GM18870 (cell line): ENCODE measurements at regions not wholly inside any gene's neighbourhood (a gene's known extent, or its start where the extent isn't known, plus 50 kb on each side); places are given as distances from the start of the nearest gene placed in this dataset.

Source experiments
- ATAC-seq: cut with Tn5 transposase; IDR thresholded peaks from one replicate; pipeline ENCODE4 v1.9.1; 2021; ENCODE audit warnings: moderate library complexity; ENCODE audit not compliant: unreplicated experiment

DNA sequence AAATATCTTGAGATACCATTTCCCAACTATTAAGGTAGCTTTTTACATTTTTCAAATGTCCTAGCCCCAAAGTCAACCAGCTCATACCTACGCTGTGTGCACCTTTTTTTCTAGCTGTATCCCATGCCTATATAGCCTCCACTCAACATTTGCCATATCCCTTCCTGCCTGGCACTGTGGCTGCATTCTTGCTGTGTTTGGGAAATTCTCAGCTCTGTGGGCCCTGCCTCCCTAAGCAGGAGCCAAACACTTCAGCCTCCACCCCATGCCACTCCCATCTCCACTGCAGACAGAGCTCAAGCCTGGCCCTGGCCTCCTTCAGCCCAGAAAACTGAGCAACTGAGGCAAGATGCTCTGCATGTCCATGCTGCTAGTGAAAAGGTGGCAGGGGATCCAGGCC, 141.3 kb downstream of the RAB11FIP2 start:
- ATAC-seq = no peak

DNA sequence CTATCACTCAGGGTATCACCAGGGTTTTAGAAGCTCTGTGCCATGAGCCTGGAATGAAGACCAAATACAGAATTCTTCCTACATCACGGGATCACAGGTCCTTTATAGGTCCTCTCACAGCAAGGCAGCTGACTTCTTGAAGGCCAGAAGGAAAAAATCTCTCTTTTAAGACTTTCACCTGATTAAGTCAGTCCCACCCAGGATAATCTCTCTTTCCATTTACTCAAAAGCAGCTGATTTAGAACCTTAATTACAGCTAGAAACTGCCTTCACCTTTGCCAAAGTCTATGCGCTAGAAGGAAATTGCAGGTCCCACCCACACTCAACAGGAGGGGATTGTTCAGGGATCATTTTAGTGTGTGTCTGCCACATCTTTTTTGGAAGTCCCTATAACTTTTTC, 135.1 kb downstream of the RAB11FIP2 start:
- no peak for ATAC-seq

DNA sequence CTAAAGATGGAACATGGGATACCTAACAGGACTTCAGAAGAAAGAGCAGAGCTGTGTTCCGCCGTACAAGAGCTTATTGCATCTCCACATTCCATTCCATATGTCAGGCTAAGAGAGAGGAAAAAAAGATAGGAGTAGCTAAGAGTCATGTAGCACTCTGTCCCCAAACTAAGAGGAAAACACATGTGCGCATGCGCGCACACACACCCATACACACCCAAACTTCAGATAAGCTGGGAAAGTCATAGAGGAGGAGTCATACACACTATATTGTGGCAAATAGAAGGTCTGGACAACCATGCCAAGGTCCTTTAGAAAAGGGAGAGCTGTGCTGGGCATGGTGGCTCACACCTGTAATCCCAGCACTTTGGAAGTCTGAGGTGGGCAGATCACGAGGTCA, 132.4 kb downstream of the RAB11FIP2 start:
- ATAC-seq = no peak

DNA sequence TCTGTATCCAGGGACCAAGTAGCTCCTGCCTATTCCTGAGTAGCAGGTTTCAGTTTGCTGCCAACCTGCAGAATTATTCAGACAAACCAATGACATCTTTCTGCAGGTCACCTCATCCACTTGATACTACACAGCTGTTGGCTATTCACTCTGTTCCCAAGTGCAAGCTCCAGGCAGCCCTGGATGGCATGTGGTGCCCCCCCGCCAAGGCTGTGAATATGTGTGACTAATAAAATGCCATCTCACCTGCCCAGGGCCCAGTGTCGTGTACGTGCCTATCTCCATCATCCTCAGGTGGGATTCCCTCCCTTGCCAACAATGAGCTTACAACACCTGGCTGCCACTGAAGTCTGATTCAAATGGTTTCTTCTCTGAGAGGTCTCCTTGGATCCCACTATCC, 125.8 kb downstream of the RAB11FIP2 start:
- ATAC-seq = no peak

DNA sequence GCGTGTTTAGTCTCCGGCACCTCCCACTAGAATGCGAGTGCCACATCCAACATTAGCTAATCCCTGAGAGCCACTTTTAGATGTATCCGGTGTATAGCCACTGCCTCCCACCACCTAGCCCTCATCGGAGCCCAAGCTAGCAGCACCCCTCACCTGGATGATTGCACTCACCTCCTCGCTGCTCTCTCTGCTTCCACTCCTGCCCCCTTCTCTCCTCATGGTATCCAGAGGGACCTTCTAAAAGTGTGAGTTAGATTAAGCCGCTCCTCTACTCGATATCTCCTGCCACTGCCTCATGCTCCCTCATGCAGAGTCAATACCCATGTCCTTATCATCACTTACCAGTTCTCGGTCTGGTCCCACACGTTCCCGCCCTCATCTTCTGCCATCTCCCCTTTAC, 125.3 kb downstream of the RAB11FIP2 start:
- no peak for ATAC-seq

DNA sequence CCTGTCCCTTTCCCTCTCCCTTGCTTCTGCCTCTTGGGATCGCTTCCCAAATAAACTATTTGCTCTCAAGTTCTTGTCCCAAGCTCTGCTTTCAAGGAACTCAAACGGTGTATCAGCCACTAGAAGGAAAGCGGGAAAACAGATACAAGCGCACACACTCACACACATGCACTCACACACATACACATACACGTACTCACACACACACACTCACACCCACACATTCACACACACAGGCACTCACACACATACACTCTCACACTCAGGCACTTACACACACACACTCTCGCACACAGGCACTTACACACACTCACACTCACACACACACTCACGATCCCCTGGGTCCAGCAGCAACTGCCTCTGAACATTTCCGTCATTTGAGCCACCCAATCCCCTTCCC, 121.9 kb downstream of the RAB11FIP2 start:
- ATAC-seq = no peak

DNA sequence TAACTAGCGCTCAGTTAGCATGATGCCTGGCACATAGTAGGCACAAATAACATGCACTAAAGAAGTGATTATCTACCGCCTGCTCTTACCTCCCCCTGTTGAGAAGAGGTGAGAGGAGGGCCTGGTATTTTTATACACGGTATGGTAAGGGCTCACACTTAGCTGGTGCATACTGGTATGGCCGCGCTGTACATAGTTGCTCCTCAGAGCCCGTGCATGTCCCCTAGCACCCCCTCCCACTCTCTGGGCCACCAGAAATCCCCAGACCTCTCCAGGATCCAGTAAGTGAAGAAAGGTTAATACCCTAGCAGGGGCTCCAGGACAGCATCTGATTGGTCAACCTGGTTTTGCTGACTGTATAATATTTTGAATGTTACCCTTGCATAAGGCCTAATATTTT, 121.4 kb downstream of the RAB11FIP2 start:
- ATAC-seq = no peak

DNA sequence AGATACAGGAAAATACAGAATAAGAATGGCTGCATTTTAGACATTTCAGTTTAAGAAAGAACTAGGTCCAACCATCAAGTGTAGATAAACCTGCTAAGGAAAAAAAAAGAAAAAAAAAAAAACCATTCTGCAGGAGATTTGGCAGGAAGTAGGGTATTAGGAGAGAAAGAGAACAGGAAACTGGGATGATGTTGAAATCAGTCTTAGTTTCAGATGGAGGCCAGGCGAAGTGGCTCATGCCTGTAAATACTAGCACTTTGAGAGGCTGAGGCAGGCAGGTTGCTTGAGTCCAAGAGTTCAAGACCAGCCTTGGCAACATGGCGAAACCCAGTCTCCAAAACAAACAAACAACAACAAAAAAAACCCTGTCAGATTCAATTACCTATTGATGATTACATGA, 120.2 kb downstream of the RAB11FIP2 start:
- no peak for ATAC-seq

DNA sequence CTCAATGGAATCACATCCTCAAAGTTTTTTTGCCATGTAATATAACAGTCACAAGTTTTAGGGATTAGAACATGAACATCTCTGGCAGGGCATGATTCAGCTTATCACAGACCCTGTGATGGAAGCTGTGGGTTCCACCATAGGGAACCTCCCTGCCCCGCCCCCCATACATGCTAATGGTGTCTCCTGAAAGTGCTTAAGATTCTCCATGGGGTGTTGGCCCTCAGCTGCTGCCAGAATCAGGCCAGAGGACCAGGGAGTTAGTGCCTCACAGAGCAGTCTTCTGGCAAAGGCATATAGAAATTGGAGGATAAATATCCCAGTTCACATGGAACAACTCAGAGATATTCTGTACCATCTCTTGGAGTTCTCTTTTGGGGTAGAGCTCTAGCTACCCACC, 119.4 kb downstream of the RAB11FIP2 start:
- no peak for ATAC-seq

DNA sequence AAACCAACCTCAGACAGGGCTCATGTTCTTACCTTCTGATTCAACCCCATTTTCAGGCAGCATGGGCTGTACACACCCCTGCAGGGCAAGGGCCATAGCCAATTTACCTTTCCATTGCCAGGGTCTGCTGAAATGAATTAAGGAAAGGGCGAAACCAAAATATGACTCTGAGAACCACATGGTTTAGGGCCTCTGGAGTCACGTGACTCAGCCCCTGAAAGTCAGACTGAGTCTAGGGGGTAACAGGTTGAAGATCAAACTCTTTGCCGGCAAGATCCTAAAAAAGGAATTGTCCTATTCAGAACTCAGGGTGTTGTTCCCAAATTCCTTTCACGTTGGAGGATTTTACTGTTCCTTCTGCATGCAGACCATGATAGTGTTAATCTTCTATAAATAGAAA, 118.9 kb downstream of the RAB11FIP2 start:
- ATAC-seq = no peak

DNA sequence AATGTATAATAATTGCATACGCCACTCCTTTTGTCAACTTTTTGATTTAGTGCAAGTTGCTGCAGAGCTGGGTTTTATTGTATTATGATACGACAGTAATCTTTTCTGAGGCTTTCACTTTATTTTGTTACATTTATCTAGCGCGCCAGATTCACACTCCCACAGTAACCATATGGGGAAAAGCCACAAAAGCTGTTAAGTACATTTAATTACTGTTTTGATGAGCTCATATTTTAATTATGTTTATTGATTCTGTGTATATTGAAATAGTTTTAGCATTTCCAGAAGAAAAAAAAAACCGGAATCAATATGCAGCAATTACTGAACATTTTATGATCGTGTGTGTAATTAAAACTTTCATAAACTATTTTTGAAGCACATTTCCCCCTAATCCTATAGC, 118.5 kb downstream of the RAB11FIP2 start:
- no peak for ATAC-seq

DNA sequence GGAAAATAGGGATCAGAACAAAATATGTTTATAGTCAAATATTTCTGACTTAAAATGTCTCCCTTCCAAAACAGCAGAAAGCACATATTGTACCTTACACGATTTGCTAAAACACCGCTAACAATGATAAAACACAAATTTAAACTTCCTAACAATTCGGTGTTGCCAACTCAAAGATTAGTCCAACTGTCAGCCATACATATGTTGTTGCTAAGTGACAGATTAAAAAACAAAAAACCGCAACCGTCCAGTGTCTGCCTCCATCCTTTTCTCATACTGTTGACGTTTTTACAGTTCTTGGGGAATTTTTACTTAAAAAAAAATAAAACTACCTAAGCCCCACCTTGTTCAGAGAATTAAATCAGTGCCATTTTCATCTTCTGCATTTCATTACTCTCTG, 118.0 kb downstream of the RAB11FIP2 start:
- ATAC-seq = no peak

DNA sequence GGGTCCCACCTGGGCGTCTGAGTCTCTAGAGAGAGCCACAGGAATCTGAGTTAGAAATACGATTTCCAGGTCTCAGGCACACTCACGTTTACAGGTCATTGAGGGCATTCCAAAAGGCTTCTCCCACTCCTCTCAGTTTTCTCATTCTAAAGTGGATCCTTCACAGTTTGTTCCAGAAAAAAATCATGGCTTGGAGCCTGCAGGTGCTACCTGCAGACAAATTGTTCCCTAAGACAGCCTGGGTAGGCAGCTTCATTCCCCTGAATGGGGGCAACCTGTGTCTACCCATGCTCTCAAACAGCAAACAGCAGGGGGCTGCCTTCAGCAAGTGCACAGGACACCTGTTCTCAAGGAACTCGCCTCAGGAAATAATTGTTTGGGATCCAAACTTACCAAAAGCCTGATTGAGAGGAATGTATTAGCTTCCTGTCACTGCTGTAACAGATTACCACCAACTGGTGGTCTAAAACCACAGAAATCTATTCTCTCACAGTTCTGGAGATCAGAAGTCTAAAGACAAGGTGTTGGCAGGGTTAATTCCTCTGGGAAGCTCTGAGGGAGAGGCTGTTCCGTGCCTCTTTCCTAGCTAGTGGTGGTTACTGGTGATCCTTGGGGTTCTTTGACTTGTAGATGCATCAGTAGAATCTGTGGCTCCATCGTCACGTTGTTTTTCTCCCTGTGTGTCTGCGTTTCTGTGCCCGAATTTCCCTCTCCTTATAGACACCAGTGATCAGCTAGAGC, 117.2 kb downstream of the RAB11FIP2 start:
- no peak for ATAC-seq

DNA sequence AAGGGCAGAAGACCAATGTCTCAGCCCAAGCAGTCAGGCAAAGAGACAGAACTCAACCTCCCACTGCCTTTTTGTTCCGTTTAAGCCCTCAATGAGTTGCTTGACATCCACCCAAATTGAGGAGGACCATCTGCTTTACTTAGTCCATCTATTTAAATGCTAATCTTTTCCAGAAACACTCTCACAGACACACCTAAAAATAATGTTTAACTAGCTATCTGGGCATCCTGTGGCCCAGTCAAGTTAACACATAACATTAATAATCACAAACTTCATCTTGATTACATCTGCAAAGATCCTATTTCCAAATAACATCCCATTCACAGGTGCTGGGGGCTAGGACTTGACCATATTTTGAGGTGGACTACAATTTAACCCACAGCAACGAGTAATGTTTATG, 115.7 kb downstream of the RAB11FIP2 start:
- ATAC-seq = no peak

DNA sequence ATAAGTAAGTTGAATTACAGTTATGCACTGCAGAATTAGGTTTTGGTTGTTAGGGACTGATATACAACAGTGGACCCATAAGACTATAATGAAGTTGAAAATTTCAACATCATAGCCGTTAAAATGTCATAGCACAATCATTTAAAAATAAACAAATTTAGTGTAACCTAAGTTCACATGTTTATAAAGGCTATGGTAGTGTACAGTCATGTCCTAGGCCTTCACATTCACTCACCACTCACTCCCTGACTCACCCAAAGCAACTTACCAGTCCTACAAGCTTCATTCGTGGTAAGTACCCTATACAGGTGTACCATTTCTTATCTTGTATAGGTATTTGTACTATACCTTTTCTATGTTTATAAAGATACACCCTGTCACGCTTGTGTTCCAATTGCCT, 113.7 kb downstream of the RAB11FIP2 start:
- no peak for ATAC-seq

DNA sequence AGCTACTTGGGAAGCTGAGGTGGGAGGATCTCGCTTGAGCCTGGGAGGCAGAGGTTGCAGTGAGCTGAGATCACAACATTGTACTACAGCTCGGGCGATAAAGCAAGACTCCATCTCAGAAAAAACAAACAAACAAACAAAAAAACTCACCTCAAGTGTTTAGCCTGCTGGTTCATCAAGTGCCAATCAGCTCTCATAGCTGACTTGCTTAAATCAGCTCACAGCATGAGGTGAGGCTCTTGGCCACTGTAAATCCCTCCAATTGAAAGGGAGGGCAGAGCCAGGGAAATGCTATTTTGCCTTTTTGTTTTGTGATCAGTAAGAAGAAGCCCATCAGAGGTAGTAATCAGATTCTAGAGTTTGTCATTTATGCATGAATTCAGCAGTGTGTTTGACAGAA, 112.3 kb downstream of the RAB11FIP2 start:
- ATAC-seq = no peak

DNA sequence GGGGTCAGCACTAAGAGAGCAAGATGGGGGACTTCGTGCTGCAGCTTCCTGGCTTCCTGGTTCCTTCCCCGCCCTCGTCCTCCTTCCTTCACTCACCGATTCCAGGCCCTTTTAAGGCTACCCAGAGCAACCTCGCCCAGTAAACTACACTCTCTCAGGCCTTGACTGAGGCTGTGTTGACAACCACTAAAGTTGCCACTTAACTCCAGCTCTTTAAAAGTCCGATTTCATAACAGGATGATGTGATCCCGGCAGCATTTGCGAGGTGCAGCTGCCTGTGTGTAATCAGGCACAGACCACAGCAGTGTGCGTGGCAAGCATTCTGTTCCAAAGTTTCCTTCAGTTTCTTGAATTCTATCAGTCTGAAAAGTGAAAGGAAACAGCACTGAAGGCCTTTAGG, 110.6 kb downstream of the RAB11FIP2 start:
- no peak for ATAC-seq

DNA sequence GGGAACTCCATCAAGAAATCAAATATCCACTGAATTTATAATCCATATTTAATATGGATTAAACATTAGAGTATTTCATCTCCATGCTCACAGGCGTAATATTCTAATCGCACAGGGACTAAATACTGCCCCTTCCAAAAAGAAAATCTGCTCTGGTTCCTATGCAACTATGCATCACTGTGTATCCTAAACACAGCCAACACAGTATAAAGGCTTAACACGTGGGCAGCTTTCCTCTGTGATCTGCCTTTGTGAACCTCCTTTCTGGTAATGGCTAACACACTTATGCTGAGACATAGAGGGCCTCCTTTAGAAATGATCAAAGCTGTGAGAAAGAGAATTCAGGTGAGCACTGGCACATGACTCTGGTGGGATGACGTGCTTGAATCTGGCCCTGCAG, 110.2 kb downstream of the RAB11FIP2 start:
- no peak for ATAC-seq

DNA sequence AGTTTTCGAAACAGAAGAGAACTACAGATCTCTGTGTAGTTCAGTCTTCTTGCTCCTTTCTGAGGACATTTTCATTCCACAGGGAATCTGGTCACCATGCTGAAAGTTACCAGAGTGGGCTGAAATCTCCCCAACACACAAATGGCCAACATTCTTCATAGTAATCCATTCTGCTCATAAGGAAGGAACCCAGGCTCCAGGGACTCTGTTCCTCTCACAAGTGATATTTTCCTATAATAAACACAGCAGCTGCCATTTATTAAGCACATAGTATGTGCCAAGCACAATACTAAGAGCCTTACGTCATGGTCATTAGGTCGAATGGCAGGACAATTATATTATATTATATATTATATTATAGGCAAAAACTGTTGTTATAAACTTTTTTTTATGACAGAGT, 109.8 kb downstream of the RAB11FIP2 start:
- ATAC-seq = no peak

DNA sequence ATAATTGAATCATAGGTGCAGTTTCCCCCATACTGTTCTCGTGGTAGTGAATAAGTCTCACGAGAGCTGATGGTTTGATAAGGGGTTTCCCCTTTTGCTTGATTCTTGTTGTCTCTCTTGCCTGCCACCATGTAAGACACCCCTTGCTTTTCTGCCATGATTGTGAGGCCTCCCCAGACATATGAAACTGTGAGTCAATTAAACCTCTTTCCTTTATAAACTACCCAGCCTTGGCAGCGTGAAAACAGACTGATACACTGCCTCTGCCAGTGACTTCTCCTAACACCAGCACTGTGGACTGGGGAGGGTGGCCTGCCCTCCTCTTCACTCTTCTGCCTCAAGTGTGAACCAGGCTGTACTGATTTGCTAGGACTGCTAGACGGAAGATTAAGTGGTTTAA, 108.6 kb downstream of the RAB11FIP2 start:
- no peak for ATAC-seq

DNA sequence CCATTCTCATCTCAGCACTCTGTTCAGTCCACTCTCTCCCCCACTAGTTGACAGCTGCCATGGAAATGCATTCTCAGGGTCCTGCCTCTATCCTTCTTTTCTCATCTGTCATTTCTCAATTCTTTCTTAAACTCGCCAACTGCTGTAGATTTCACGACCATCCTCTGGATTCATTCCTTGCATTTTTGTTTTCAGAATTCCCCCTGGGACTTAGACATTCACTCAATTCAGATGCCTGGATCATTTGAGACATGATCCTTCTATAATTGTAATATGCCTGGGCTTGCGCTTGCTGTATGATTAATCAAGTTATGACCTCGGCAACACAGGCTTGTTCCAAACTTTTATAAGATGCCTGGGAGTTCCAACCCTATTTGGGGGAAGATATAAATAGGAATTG, 104.5 kb downstream of the RAB11FIP2 start:
- no peak for ATAC-seq

DNA sequence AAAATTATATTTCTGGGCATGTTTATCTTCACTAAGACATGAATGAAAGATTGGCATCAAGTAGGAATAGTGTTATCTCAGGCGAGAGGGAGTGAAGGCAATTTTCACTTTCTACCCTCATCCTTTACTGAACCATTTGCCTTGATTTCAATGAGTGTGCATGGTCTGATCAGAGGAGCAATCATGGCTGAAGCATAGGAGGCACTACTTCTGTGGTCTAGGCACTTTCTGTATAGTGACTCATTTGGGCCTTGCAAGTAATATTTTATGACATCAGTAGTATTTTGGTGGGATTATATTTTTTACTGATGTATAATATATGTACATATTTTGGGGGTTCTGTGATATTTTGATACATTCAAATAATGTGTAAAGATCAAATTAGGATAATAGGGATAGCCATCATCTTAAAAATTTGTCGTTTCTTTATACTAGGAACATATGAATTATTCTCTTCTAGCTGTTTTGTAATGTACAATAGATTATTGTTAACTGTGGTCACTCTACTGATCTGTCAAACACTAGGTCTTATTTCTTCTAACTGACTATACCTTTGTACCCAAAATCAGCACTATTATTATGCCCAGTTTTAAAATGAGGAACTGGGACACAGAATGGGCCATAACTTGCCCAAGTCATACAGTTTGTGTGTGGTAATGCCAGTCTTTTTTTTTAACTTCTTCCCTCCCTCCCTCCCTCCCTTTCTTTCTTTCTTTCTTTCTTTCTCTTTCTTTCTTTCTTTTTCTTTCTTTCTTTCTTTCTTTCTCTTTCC, 101.9 kb downstream of the RAB11FIP2 start:
- ATAC-seq = no peak

DNA sequence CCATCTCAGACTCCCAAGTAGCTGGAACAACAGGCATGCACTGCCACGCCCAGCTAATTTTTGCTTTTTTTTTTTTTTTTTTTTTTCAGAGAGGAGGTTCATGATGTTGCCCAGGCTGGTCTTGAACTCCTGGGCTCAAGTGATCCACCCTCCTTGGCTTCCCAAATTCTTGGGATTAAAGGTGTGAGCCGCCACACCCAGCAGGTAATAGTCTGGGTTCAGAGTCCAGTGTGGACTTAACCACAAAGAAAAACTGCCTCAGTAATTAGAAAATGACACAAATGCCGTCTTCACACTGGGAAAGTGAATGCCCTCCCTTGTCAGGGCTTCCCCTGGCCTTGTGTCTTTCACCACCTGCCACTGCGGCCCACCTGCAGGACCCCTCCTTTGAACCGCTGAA, 101.1 kb downstream of the RAB11FIP2 start:
- ATAC-seq = no peak
